AG09319 (cell line): ENCODE measurements at regions not wholly inside any gene's neighbourhood (a gene's known extent, or its start where the extent isn't known, plus 50 kb on each side); places are given as distances from the start of the nearest gene placed in this dataset.

Source experiments
- DNase-seq: peaks from one replicate; pipeline ENCODE4 v3.0.0-alpha.2; 2010; ENCODE audit warnings: low read depth; ENCODE audit errors: extremely low read depth
- CTCF ChIP-seq: IDR thresholded peaks from 2 replicates; pipeline ENCODE4 v1.5.1; 2011; ENCODE audit warnings: low read depth, mild to moderate bottlenecking, inconsistent platforms, low read length, moderate library complexity

- no peak for TF ChIP-seq CTCF
- no peak for DNase-seq
Observed at GRCh38 chrX:125769628-125770027, 396.5 kb downstream of the DCAF12L2 start.

- TF ChIP-seq CTCF = no peak
- DNase-seq = no peak
Observed at GRCh38 chrX:125778261-125778660, 387.8 kb downstream of the DCAF12L2 start.

GRCh38 chrX:125782184-125782583 lies 383.9 kb downstream of the DCAF12L2 start:
- TF ChIP-seq CTCF = no peak
- no peak for DNase-seq

DNA sequence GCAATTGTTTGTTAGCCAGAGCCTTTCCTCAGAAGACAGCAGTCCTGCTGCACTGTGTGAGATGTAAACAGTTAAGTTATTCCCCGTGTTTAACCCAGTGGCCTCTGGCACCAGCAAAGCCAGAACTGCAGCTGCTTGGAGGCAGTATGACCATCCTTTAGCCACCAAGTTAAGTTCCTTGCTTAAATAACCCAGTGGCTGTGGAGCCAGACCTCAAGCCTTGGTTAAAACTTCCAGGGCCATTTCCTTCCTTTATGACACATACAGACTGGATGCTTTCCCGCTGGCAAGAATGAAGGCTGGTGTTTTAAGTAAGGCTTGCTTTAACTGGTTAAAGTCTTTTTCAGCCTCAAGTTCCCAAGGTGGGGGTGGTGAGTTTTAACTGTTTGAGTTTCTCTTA lies 379.8 kb downstream of the DCAF12L2 start:
- no peak for TF ChIP-seq CTCF
- no peak for DNase-seq

GRCh38 chrX:125791787-125792186 lies 374.3 kb downstream of the DCAF12L2 start:
- DNase-seq = no peak
- no peak for TF ChIP-seq CTCF

- DNase-seq = no peak
Observed at GRCh38 chrX:125810856-125811255, 355.2 kb downstream of the DCAF12L2 start.

DNA sequence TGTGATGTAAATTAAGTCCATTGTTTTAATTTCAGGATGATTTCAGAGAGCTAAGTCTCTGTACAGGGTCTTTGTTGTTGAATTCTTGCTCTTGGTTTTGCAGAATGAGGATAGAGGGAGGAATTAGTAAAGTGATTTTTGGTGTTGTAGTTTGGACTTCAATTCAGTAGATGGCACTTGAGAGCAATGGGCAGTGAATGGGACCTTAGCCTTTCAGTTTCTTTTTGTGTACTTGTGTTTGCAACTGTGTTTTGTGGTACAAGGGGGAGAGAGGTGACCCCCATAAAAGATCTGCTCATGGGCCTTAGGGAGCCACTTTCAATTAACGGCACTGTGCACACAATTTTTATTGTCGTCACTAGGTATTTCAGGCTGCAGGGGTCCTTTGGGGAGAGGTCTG lies 340.0 kb downstream of the DCAF12L2 start:
- no peak for TF ChIP-seq CTCF
- DNase-seq = no peak

More at GRCh38 chrX:125810856-125811255, 355.2 kb downstream of the DCAF12L2 start:
- TF ChIP-seq CTCF = no peak
